Stimulated activated CD8-positive, alpha-beta memory T cell treated with anti-CD3 and anti-CD28 coated beads, Interleukin-12 subunit alpha, Interleukin-12 subunit beta, amount 100 ng/mL, for 24 hours (primary cell): ENCODE measurements at regions not wholly inside any gene's neighbourhood (a gene's known extent, or its start where the extent isn't known, plus 50 kb on each side); places are given as distances from the start of the nearest gene placed in this dataset.

ENCODE experiments used
- DNase-seq: peaks from one replicate; pipeline ENCODE4 v3.0.0-alpha.2; 2020; ENCODE audit errors: extremely low read depth

- no peak for DNase-seq
These were observed 183.5 kb upstream of the AFDN start for GRCh38 chr6:167643223-167643622.

DNA sequence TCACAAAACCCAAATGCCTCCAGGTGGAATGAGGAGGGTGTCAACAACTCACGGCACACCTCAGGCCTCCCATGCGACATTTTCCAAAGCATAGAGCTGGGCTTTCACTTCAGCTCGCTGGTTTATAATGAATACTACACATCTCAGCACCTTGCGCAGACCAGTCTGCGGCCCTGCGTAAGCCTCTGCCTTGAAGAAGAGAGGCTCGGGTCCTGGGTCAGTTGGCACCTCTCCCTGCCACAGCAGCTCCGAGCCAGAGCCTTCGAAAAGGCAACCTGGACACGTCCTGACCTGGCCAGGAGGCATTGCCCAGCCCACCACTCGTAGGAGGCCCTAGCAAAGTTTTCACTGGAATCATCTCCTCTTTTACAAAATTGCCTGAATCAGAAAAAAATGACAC is 183.0 kb upstream of the AFDN start:
- DNase-seq = no peak

GRCh38 chr6:167644412-167645132 is 182.1 kb upstream of the AFDN start:
- DNase-seq = no peak

DNA sequence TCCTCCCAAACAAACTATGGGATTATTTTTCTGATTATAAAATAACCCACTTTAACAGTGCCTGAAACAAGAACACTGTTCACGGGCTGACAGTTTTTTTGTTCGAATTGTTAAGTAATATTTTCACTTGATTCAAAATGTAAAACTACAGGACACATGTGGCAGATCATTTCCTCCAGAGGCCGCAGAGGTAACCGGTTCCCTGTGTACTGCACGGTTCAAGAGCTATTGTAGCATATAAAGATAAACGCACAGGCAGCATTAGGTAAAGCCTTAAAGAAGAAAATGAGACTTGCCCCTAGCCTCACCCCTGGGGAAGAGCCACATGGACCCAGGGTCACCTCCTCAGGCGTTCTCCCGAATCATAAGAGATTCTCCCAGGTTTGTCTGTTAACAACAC is 181.3 kb upstream of the AFDN start:
- DNase-seq = no peak

DNA sequence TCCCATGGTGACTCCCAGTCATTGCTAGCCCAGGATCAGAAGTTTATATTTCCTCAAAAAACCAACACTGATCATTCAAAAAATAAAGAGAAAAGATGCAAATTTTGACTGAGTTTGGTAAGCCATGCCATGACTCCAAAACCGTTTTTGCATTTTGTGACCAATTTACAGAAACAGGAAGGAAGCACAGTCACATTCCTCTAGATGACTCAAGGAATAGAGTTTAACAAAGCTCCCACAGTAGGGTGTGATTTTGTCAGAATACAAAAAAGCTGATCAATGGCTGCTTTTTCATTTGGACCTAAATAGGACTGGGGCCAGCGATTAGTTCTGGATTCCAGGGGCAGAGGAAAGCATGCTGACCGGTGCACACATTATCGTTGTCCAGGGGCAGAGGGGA is 179.4 kb upstream of the AFDN start:
- no peak for DNase-seq

DNA sequence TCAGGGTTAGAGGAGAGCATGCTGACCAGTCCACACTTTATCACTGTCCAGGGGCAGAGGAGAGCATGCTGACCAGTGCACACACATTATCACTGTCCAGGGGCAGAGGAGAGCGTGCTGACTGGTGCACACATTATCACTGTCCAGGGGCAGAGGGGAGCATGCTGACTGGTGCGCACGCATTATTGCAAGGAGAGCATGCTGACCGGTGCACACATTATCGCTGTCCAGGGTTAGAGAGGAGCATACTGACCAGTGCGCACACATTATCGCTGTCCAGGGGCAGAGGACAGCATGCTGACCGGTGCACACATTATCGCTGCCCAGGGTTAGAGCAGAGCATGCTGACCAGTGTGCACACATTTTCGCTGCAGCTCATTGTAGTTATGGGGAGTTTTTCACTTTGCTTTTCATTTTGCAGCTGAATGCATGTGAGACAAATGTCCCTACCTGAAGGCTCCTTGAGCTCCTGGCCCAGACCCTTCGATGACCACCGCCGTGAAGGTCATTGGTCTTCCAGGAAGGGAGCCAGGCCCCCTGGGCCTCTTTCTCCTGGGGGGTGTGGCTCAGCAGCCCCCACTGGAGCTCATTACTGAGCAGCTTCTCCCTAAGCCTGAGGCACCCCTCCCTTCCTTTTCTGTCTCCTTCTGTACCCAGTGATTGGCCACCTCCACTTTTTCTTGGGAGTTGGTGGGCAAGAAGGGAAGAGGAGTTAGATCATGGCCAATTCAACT is 178.8 kb upstream of the AFDN start:
- no peak for DNase-seq

- DNase-seq = no peak
These were observed 178.0 kb upstream of the AFDN start for GRCh38 chr6:167648501-167649278.

DNA sequence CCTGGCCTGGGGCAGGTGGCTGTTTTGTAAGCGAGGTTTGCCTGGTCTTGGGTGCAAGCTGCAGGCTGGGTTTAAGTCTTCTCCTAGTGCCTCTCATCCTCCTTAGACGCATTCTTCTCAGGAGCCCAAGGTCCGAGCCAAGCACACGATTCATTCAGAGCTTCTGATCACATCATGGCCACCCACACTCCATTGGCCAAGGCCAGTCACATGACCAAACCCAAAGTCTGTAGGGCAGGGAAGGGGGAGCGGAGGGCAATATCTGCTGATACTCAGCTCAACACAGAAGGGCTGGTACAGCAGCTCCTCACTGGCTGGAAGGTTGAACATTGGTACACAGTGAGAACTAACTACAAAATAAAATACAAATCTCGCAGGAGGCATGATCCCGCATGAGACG is 177.2 kb upstream of the AFDN start:
- DNase-seq = no peak

- DNase-seq = no peak
These were observed 175.9 kb upstream of the AFDN start for GRCh38 chr6:167650730-167651317.

- no peak for DNase-seq
These were observed 175.2 kb upstream of the AFDN start for GRCh38 chr6:167651318-167652041.

GRCh38 chr6:167652042-167652700 is 174.5 kb upstream of the AFDN start:
- no peak for DNase-seq

GRCh38 chr6:167652701-167653095 is 174.0 kb upstream of the AFDN start:
- DNase-seq = no peak

DNA sequence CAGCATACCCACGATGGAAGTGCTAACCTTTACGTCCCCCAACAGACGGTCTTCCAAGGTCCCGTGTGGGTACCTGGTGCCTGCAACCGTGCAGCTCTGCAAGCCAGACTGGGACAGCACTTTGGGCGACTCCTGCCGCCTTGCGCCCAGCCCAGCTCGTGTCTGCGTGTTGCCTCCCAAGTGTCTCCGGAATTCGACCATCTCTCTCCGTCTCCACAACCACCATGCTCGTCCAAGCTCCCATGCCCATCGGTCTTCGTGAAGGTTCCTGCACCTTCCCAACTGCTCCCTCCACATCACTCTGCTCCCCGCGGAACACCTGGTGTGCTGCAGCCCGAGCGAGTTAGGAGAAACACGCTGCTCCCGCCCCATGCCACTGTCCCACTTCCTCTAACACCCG is 173.2 kb upstream of the AFDN start:
- DNase-seq = no peak

GRCh38 chr6:167654389-167654788 is 172.3 kb upstream of the AFDN start:
- DNase-seq = no peak

GRCh38 chr6:167655174-167655821 is 171.4 kb upstream of the AFDN start:
- DNase-seq = no peak

DNA sequence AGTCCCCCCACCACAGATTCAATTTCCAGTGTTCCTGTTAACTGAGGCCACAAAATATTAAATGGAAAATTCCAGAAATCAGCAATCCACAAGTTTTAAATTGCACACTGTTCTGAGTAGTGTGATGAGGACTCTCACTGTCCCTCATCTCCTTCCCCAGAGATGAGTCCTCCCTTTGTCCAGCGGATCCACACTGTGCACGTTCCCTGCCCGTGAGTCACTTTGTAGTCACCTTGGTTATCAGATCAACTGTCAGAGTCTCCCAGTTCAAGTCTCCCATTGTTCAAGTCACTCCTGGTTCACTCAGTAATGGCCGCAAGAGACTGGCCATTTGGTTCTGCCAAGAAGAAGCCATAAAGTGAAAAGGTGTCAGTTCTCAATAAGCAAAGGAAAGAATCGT is 168.6 kb upstream of the AFDN start:
- no peak for DNase-seq

DNA sequence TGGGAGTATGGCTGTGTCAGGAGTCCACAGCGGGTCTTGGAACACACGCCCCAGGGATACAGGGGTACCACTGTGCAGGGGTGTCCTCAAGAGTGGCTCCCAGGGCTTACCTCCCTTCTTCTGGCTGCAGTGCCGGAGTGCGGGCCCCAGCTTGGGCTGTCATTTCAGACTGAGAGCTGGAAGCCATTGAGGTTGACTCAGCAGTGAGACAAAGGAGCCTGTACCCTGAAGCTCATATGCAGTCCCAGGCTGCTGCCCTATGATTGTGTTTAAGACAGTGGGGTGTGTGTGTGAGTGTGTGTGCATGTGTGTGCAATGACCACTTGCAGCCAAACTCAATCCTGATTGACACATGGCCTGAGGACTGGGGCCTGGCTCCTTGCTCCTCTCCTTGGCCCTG is 167.7 kb upstream of the AFDN start:
- no peak for DNase-seq

GRCh38 chr6:167660424-167660823 is 166.3 kb upstream of the AFDN start:
- DNase-seq = no peak

GRCh38 chr6:167660944-167661551 is 165.7 kb upstream of the AFDN start:
- no peak for DNase-seq

DNA sequence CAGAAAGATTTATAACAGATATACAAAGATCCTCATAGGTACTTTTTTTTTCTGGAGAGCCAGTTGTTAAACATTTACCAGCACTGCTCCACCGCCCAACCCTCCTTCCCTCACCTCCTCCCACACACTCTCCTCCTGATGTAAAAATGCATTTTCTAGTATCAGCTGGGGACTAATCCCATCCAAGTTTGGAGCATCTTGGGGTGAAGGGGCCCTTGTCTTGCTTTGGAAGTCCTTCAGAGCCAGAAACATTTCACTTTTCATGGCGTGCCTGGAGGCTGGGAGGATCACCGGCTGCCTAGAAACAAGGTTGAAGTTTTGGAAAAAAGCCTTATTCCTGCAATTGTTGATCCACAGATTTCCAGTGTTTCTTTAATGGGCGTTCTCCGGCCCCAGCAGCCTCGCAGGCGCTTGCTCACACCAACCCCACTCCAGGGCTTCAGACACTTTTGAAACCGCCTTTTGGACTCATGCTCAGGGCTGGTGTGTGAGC is 165.1 kb upstream of the AFDN start:
- DNase-seq = no peak
